Common myeloid progenitor, CD34-positive (primary cell): ENCODE measurements at regions not wholly inside any gene's neighbourhood (a gene's known extent, or its start where the extent isn't known, plus 50 kb on each side); places are given as distances from the start of the nearest gene placed in this dataset.

ENCODE experiments used
- CTCF ChIA-PET: fragments of 350-600 bp; sonication (Branson Sonifier 250); formaldehyde crosslinking; loops from one replicate; lab custom pipeline; 2021; ENCODE audit warnings: antibody characterized with exemption; lab: Charles Lee
- POLR2A ChIA-PET: fragments of 350-600 bp; sonication (Branson Sonifier 250); formaldehyde crosslinking; loops from one replicate; lab custom pipeline; 2021; ENCODE audit warnings: antibody characterized with exemption; lab: Charles Lee
- DNase-seq, 3 donors: peaks; one replicate each; pipeline versions ENCODE4 v3.0.0 to v3.0.0-alpha.2; 2013
- H3K27ac ChIP-seq, 2 experiments: 1 replicate in 1 of 2; 2 replicates in 1 of 2; pipeline ENCODE4 v1.7.0; 2013; ENCODE audit warnings: inconsistent platforms in 2 of 2, low read length in 2 of 2, mild to moderate bottlenecking in 2 of 2, low read depth in 1 of 2, moderate library complexity in 1 of 2; ENCODE audit not compliant: severe bottlenecking in 2 of 2, insufficient read depth in 1 of 2, poor library complexity in 1 of 2
- H3K27me3 ChIP-seq, 5 experiments: replicated peaks in 2 of 5; 1 replicate in 3 of 5; 2 replicates in 2 of 5; pipeline versions ENCODE4 v1.6.1 to v1.7.0; 2013; ENCODE audit warnings: low read length in 4 of 5, mild to moderate bottlenecking in 2 of 5, moderate library complexity in 2 of 5, inconsistent platforms in 1 of 5; ENCODE audit not compliant: insufficient read depth in 5 of 5, control insufficient read depth in 4 of 5
- H3K36me3 ChIP-seq, 4 experiments: 1 replicate in 2 of 4; 2 replicates in 2 of 4; pipeline versions ENCODE4 v1.6.1 to v1.7.0; 2013; ENCODE audit warnings: low read length in 3 of 4, control low read depth in 1 of 4, mild to moderate bottlenecking in 1 of 4; ENCODE audit not compliant: control insufficient read depth in 4 of 4, insufficient read depth in 4 of 4
- H3K4me1 ChIP-seq, 4 experiments: 1 replicate in 3 of 4; 2 replicates in 1 of 4; pipeline versions ENCODE4 v1.6.1 to v1.7.1; 2013; ENCODE audit warnings: low read length in 3 of 4, mild to moderate bottlenecking in 3 of 4, control low read depth in 1 of 4, inconsistent platforms in 1 of 4, moderate library complexity in 1 of 4; ENCODE audit not compliant: control insufficient read depth in 4 of 4, insufficient read depth in 4 of 4; ENCODE audit errors: control extremely low read depth in 1 of 4
- H3K4me3 ChIP-seq, 7 experiments: 1 replicate in 4 of 7; 2 replicates in 3 of 7; pipeline versions ENCODE4 v1.5.1 to v1.7.0; 2013; ENCODE audit warnings: mild to moderate bottlenecking in 7 of 7, low read length in 6 of 7, moderate library complexity in 6 of 7, inconsistent platforms in 2 of 7, low read depth in 2 of 7, control low read depth in 1 of 7; ENCODE audit not compliant: insufficient read depth in 4 of 7, control insufficient read depth in 1 of 7; ENCODE audit errors: extremely low read depth in 1 of 7
- H3K9me3 ChIP-seq, 5 experiments: 1 replicate in 4 of 5; 2 replicates in 1 of 5; pipeline versions ENCODE4 v1.6.1 to v1.7.1; 2013; ENCODE audit warnings: low read length in 4 of 5, mild to moderate bottlenecking in 2 of 5, inconsistent platforms in 1 of 5, low read depth in 1 of 5, moderate library complexity in 1 of 5; ENCODE audit not compliant: control insufficient read depth in 4 of 5, insufficient read depth in 2 of 5; ENCODE audit errors: control extremely low read depth in 1 of 5
- WGBS: methylation state at CpG from one replicate; pipeline ENCODE4 v1.1.5; 2013; ENCODE audit not compliant: insufficient coverage; 5-methylcytosine and 5-hydroxymethylcytosine counted together

DNA sequence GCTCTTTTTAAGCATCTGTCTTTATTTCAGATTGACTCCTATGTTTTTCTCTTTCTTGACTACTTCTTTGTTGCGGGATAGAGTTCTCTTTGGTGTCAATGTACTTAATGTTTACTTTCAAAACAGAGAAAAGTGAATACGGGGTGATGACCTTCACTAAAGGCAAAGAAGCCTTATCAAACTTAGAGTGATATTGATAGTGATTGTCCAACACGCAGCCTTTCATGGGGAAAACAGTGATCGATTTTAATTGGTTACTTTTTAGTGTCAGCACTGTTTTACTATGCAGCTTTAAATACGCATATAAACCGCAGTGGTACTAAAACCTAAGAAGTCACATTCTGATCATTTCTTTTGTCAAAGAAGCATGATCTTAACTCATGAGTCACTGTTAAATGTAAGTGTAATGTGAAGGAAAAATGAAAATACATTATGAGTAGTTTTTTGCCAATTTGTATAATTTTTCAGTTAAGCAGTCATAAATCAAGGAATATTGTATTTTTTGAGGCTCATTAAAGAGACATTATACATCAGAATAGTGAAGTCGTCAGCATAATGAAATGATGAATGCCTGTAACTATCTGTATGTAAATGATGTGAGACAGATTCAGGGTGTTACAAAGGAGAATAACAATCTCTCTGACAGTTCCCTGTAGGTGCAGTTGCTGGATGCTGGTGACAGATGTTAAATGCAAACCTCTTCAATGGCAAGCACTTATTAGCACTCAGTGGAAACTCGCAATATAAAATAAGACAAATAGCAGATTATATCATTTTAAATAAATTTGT lies 2082.8 kb upstream of the TENM3 start:
- DNase-seq, result no peak
- Histone ChIP-seq H3K36me3 (no peaks in the 10 kb centered on the region), H3K27ac (no peak overlapping the region), H3K27me3 (no peaks in the 10 kb centered on the region), H3K4me1 (no peaks in the 10 kb centered on the region), H3K4me3 (no peak overlapping the region), H3K9me3 (no peaks in the 10 kb centered on the region)
- CTCF ChIA-PET, result no interaction called here
- POLR2A ChIA-PET, result no interaction called here
- 98% methylated on average over 4 of the region's 8 CpGs for WGBS

DNA sequence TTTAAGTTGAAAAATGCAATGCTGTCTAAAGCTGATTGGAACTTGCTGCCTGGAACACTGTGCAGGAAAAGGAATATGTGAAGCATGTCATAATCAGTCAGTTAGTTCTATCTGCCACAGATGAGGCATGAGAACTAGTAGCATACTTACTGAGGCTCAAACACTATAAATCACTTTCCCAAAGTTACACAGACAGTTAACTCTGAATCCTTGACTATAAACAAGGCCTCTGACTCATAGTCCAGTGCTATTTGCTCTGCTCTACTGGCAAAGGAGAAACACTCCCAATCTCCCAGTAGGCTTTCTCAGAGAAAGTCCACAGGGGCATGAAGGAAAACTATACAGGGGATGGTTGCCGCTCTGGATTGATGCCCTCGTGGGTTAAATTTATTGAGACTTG lies 2078.4 kb upstream of the TENM3 start:
- POLR2A ChIA-PET, result no interaction called here
- no peaks in the 10 kb centered on the region for H3K27me3 ChIP-seq
- WGBS, result 100% methylated on average over 1 of the region's 2 CpGs
- H3K27ac ChIP-seq, result no peak overlapping the region
- H3K4me3 ChIP-seq, result no peak overlapping the region
- H3K4me1 ChIP-seq, result no peaks in the 10 kb centered on the region
- no peak for DNase-seq
- H3K36me3 ChIP-seq, result no peaks in the 10 kb centered on the region
- CTCF ChIA-PET, result no interaction called here
- H3K9me3 ChIP-seq, result no peaks in the 10 kb centered on the region

DNA sequence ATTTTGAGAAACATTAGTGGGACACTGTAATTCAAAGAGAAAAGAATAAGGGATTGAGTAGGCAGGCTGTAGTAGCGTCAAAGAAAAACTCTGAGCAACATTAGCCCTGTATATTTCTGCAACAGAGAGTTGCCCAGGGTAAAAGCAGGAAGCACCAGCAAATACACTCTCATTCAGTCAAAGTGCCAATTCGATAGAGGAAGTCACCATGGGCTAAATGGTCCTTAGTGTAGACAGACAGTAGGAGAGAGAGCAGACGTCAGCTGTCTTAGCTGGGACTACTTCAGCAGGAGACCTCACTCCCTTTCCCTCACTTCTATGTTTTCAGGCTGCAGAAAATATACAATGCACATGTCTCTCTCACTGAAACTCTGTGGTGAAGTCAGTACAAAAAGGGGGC lies 2073.8 kb upstream of the TENM3 start:
- ChIA-PET POLR2A (no interaction called here), CTCF (no interaction called here)
- H3K4me3 ChIP-seq, result no peak overlapping the region
- no peaks in the 10 kb centered on the region for H3K27me3 ChIP-seq
- H3K9me3 ChIP-seq, result no peaks in the 10 kb centered on the region
- WGBS, result 75% methylated on average over 1 of the region's 3 CpGs
- DNase-seq, result no peak
- no peaks in the 10 kb centered on the region for H3K36me3 ChIP-seq
- H3K4me1 ChIP-seq, result no peaks in the 10 kb centered on the region
- no peak overlapping the region for H3K27ac ChIP-seq

- H3K9me3 ChIP-seq, result no peaks in the 10 kb centered on the region
- POLR2A ChIA-PET, result no interaction called here
- DNase-seq, result no peak
- H3K27me3 ChIP-seq, result no peaks in the 10 kb centered on the region
- H3K27ac ChIP-seq, result no peak overlapping the region
- no peaks in the 10 kb centered on the region for H3K36me3 ChIP-seq
- WGBS, result no CpG with 5 or more reads among the region's 1 CpG
- CTCF ChIA-PET, result no interaction called here
- H3K4me1 ChIP-seq, result no peaks in the 10 kb centered on the region
- H3K4me3 ChIP-seq, result no peak overlapping the region
These were observed 2073.2 kb upstream of the TENM3 start for GRCh38 chr4:180169966-180170365.

DNA sequence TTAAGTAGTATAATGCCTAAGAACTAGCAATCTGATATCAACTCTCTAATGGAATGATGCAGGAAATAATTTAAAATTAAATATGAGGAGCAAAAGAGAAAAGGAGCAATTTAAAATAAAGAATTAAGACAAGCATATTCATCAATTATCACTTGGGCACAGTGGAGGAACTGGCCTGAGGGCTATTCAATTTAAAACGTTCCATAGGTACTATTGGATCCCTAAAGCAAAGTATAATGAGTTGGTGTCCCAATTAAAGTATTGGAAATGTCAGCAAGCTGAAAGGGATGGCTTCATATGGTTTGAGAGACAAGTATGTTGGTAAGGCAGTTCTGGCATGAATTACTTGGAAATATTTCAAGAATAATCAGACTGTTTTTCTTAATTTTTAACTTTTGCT lies 2064.1 kb upstream of the TENM3 start:
- POLR2A ChIA-PET, result no interaction called here
- DNase-seq, result no peak
- H3K36me3 ChIP-seq, result no peaks in the 10 kb centered on the region
- no peak overlapping the region for H3K4me3 ChIP-seq
- no peak overlapping the region for H3K27ac ChIP-seq
- 63% methylated on average over 1 of the region's 1 CpG for WGBS
- CTCF ChIA-PET, result no interaction called here
- no peaks in the 10 kb centered on the region for H3K9me3 ChIP-seq
- H3K4me1 ChIP-seq, result no peaks in the 10 kb centered on the region
- no peaks in the 10 kb centered on the region for H3K27me3 ChIP-seq

- Histone ChIP-seq H3K4me3 (no peak overlapping the region), H3K36me3 (no peaks in the 10 kb centered on the region), H3K4me1 (no peaks in the 10 kb centered on the region), H3K27me3 (no peaks in the 10 kb centered on the region), H3K27ac (no peak overlapping the region), H3K9me3 (no peaks in the 10 kb centered on the region)
- ChIA-PET CTCF (no interaction called here), POLR2A (no interaction called here)
- no peak for DNase-seq
- no CpG with 5 or more reads among the region's 1 CpG for WGBS
These were observed 2053.5 kb upstream of the TENM3 start for GRCh38 chr4:180189666-180190065.

GRCh38 chr4:180190382-180190781 lies 2052.8 kb upstream of the TENM3 start:
- Histone ChIP-seq H3K27me3 (no peaks in the 10 kb centered on the region), H3K36me3 (no peaks in the 10 kb centered on the region), H3K4me1 (no peaks in the 10 kb centered on the region), H3K9me3 (no peaks in the 10 kb centered on the region), H3K4me3 (no peak overlapping the region), H3K27ac (no peak overlapping the region)
- DNase-seq, result no peak
- ChIA-PET CTCF (no interaction called here), POLR2A (no interaction called here)
- 80% methylated on average over 2 of the region's 2 CpGs for WGBS
